H7 (cell line): ENCODE measurements at regions not wholly inside any gene's neighbourhood (a gene's known extent, or its start where the extent isn't known, plus 50 kb on each side); places are given as distances from the start of the nearest gene placed in this dataset.

Experiments used
- DNase-seq: peaks from one replicate; pipeline ENCODE4 v3.0.0; 2012
- H3K27me3 ChIP-seq: 2 replicates; pipeline ENCODE4 v1.6.0; 2011; ENCODE audit warnings: mild to moderate bottlenecking, low read length; ENCODE audit not compliant: control insufficient read depth, insufficient read depth
- H3K36me3 ChIP-seq: replicated peaks from 2 replicates; pipeline ENCODE4 v1.5.1; 2011; ENCODE audit warnings: low read length; ENCODE audit not compliant: control insufficient read depth, insufficient read depth
- H3K4me3 ChIP-seq: 2 replicates; pipeline ENCODE4 v1.5.1; 2011; ENCODE audit warnings: low read depth, mild to moderate bottlenecking, control low read depth, low read length, moderate library complexity; ENCODE audit not compliant: insufficient read depth

- Histone ChIP-seq H3K4me3 (no peak overlapping the region), H3K27me3 (no peaks in the 10 kb centered on the region), H3K36me3 (no peaks in the 10 kb centered on the region)
- DNase-seq: no peak
Observed at GRCh38 chr5:125275725-125276090, 529.3 kb upstream of the ZNF608 start.

- no peak for DNase-seq
- H3K36me3 ChIP-seq: no peaks in the 10 kb centered on the region
- H3K4me3 ChIP-seq: no peak overlapping the region
- no peaks in the 10 kb centered on the region for H3K27me3 ChIP-seq
Observed at GRCh38 chr5:125276096-125276495, 529.7 kb upstream of the ZNF608 start.

GRCh38 chr5:125277494-125278154, 531.2 kb upstream of the ZNF608 start:
- DNase-seq: no peak

GRCh38 chr5:125278711-125279110, 532.3 kb upstream of the ZNF608 start:
- H3K36me3 ChIP-seq: no peaks in the 10 kb centered on the region
- no peak for DNase-seq
- H3K27me3 ChIP-seq: no peaks in the 10 kb centered on the region
- no peak overlapping the region for H3K4me3 ChIP-seq

More at GRCh38 chr5:125277494-125278154, 531.2 kb upstream of the ZNF608 start:
- H3K27me3 ChIP-seq: no peaks in the 10 kb centered on the region
- H3K4me3 ChIP-seq: no peak overlapping the region
- H3K36me3 ChIP-seq: no peaks in the 10 kb centered on the region

- DNase-seq: no peak
- no peak overlapping the region for H3K4me3 ChIP-seq
- no peaks in the 10 kb centered on the region for H3K27me3 ChIP-seq
- H3K36me3 ChIP-seq: no peaks in the 10 kb centered on the region
Observed at GRCh38 chr5:125281667-125282066, 535.2 kb upstream of the ZNF608 start.

GRCh38 chr5:125283372-125283771, 536.9 kb upstream of the ZNF608 start:
- no peak for DNase-seq
- Histone ChIP-seq H3K4me3 (no peak overlapping the region), H3K36me3 (no peaks in the 10 kb centered on the region), H3K27me3 (no peaks in the 10 kb centered on the region)

- no peak overlapping the region for H3K4me3 ChIP-seq
- DNase-seq: no peak
- no peaks in the 10 kb centered on the region for H3K36me3 ChIP-seq
Observed at GRCh38 chr5:125286271-125286670, 539.8 kb upstream of the ZNF608 start.

GRCh38 chr5:125289606-125290005, 543.2 kb upstream of the ZNF608 start:
- Histone ChIP-seq H3K4me3 (no peak overlapping the region), H3K36me3 (no peaks in the 10 kb centered on the region), H3K27me3 (no peaks in the 10 kb centered on the region)
- DNase-seq: no peak

More at GRCh38 chr5:125286271-125286670, 539.8 kb upstream of the ZNF608 start:
- H3K27me3 ChIP-seq: no peaks in the 10 kb centered on the region

GRCh38 chr5:125290935-125291334, 544.5 kb upstream of the ZNF608 start:
- no peak for DNase-seq
- H3K36me3 ChIP-seq: no peaks in the 10 kb centered on the region
- no peaks in the 10 kb centered on the region for H3K27me3 ChIP-seq

GRCh38 chr5:125291447-125291846, 545.0 kb upstream of the ZNF608 start:
- Histone ChIP-seq H3K4me3 (no peak overlapping the region), H3K27me3 (no peaks in the 10 kb centered on the region)
- DNase-seq: no peak

More at GRCh38 chr5:125290935-125291334, 544.5 kb upstream of the ZNF608 start:
- no peak overlapping the region for H3K4me3 ChIP-seq

GRCh38 chr5:125293223-125293622, 546.8 kb upstream of the ZNF608 start:
- H3K36me3 ChIP-seq: no peaks in the 10 kb centered on the region
- H3K4me3 ChIP-seq: no peak overlapping the region
- no peak for DNase-seq
- H3K27me3 ChIP-seq: no peaks in the 10 kb centered on the region

More at GRCh38 chr5:125291447-125291846, 545.0 kb upstream of the ZNF608 start:
- no peaks in the 10 kb centered on the region for H3K36me3 ChIP-seq

GRCh38 chr5:125293726-125294125, 547.3 kb upstream of the ZNF608 start:
- Histone ChIP-seq H3K36me3 (no peaks in the 10 kb centered on the region), H3K4me3 (no peak overlapping the region), H3K27me3 (no peaks in the 10 kb centered on the region)
- no peak for DNase-seq

- Histone ChIP-seq H3K36me3 (no peaks in the 10 kb centered on the region), H3K27me3 (no peaks in the 10 kb centered on the region), H3K4me3 (no peak overlapping the region)
- DNase-seq: no peak
Observed at GRCh38 chr5:125294844-125295243, 548.4 kb upstream of the ZNF608 start.

GRCh38 chr5:125295405-125295872, 549.0 kb upstream of the ZNF608 start:
- no peak overlapping the region for H3K4me3 ChIP-seq
- H3K27me3 ChIP-seq: no peaks in the 10 kb centered on the region
- no peak for DNase-seq
- H3K36me3 ChIP-seq: no peaks in the 10 kb centered on the region

- Histone ChIP-seq H3K36me3 (no peaks in the 10 kb centered on the region), H3K27me3 (no peaks in the 10 kb centered on the region), H3K4me3 (no peak overlapping the region)
- DNase-seq: no peak
Observed at GRCh38 chr5:125298258-125298657, 551.8 kb upstream of the ZNF608 start.
